ENCODE measurements at regions not wholly inside any gene's neighbourhood (a gene's known extent, or its start where the extent isn't known, plus 50 kb on each side); places are given as distances from the start of the nearest gene placed in this dataset.
"Not testable (repeated sequence)": the region's sequence is repeated elsewhere in the genome, so short reads cannot be mapped to it uniquely, and the experiment has no call there.

GRCh38 chrX:46298821-46299220, 246.4 kb downstream of the ZNF674 start:
- DNase-seq: no peak

- DNase-seq: no peak
Measured at GRCh38 chrX:46295963-46296362, 249.3 kb downstream of the ZNF674 start.

- no peak for DNase-seq
Measured at GRCh38 chrX:46294234-46294633, 251.0 kb downstream of the ZNF674 start.

GRCh38 chrX:46279925-46280313, 265.3 kb downstream of the ZNF674 start:
- no peak for DNase-seq

GRCh38 chrX:46279214-46279924, 265.9 kb downstream of the ZNF674 start:
- DNase-seq: no peak

- no peak for DNase-seq
Measured at GRCh38 chrX:46278572-46278971, 266.6 kb downstream of the ZNF674 start.

GRCh38 chrX:46268412-46268811, 276.8 kb downstream of the ZNF674 start:
- no peak for DNase-seq

- DNase-seq: no peak
Measured at GRCh38 chrX:46263494-46263893, 281.7 kb downstream of the ZNF674 start.

- DNase-seq: no peak
Measured at GRCh38 chrX:46262304-46262703, 282.9 kb downstream of the ZNF674 start.

GRCh38 chrX:46260499-46260898, 284.7 kb downstream of the ZNF674 start:
- no peak for DNase-seq

- no peak for DNase-seq
Measured at GRCh38 chrX:46258356-46258755, 286.9 kb downstream of the ZNF674 start.

GRCh38 chrX:46257451-46257879, 287.8 kb downstream of the ZNF674 start:
- DNase-seq: no peak

- DNase-seq: no peak
Measured at GRCh38 chrX:46256875-46257274, 288.3 kb downstream of the ZNF674 start.

GRCh38 chrX:46255046-46255445, 290.2 kb downstream of the ZNF674 start:
- no peak for DNase-seq

- no peak for DNase-seq
Measured at GRCh38 chrX:46254641-46255040, 290.6 kb downstream of the ZNF674 start.

- no peak for DNase-seq
Measured at GRCh38 chrX:46251755-46252154, 293.5 kb downstream of the ZNF674 start.

GRCh38 chrX:46250151-46250550, 295.1 kb downstream of the ZNF674 start:
- no peak for DNase-seq

- no peak for DNase-seq
Measured at GRCh38 chrX:46247456-46247855, 297.8 kb downstream of the ZNF674 start.

- DNase-seq: no peak
Measured at GRCh38 chrX:46244451-46244850, 300.8 kb downstream of the ZNF674 start.

GRCh38 chrX:46236411-46236810, 308.8 kb downstream of the ZNF674 start:
- DNase-seq: no peak

GRCh38 chrX:46235778-46236177, 309.4 kb downstream of the ZNF674 start:
- no peak for DNase-seq

- no peak for DNase-seq
Measured at GRCh38 chrX:46234775-46235174, 310.4 kb downstream of the ZNF674 start.

GRCh38 chrX:46228389-46228788, 316.8 kb downstream of the ZNF674 start:
- DNase-seq: no peak

- DNase-seq: no peak
Measured at GRCh38 chrX:46226422-46226821, 318.8 kb downstream of the ZNF674 start.

GRCh38 chrX:46223499-46223898, 321.7 kb downstream of the ZNF674 start:
- not testable (repeated sequence) for DNase-seq
